Renal pelvis (tissue), 1 donor: ENCODE measurements at regions not wholly inside any gene's neighbourhood (a gene's known extent, or its start where the extent isn't known, plus 50 kb on each side); places are given as distances from the start of the nearest gene placed in this dataset.

Experiments used
- DNase-seq: peaks from one replicate; pipeline ENCODE4 v3.0.0-alpha.2; 2013

GRCh38 chr6:3524456-3524855 lies 67.6 kb upstream of the SLC22A23 start:
- DNase-seq, result no peak

- DNase-seq, result no peak
These were observed 67.1 kb upstream of the SLC22A23 start for GRCh38 chr6:3523966-3524365.

GRCh38 chr6:3523271-3523670 lies 66.4 kb upstream of the SLC22A23 start:
- no peak for DNase-seq

GRCh38 chr6:3522561-3523260 lies 65.9 kb upstream of the SLC22A23 start:
- no peak for DNase-seq

GRCh38 chr6:3520281-3521230 lies 63.7 kb upstream of the SLC22A23 start:
- DNase-seq, result no peak

- DNase-seq, result no peak
These were observed 61.7 kb upstream of the SLC22A23 start for GRCh38 chr6:3518356-3519190.

- DNase-seq, result no peak
These were observed 60.5 kb upstream of the SLC22A23 start for GRCh38 chr6:3517350-3517749.

GRCh38 chr6:3516092-3516491 lies 59.2 kb upstream of the SLC22A23 start:
- no peak for DNase-seq

- no peak for DNase-seq
These were observed 58.8 kb upstream of the SLC22A23 start for GRCh38 chr6:3515669-3516068.

GRCh38 chr6:3513416-3513815 lies 56.6 kb upstream of the SLC22A23 start:
- no peak for DNase-seq

- DNase-seq, result no peak
These were observed 56.0 kb upstream of the SLC22A23 start for GRCh38 chr6:3512832-3513231.

GRCh38 chr6:3510617-3511016 lies 53.8 kb upstream of the SLC22A23 start:
- no peak for DNase-seq

- no peak for DNase-seq
These were observed 53.3 kb upstream of the SLC22A23 start for GRCh38 chr6:3510178-3510577.

GRCh38 chr6:3509336-3509735 lies 52.5 kb upstream of the SLC22A23 start:
- DNase-seq, result no peak

- DNase-seq, result no peak
These were observed 50.0 kb upstream of the SLC22A23 start for GRCh38 chr6:3506751-3507383.
